ENCODE measurements at regions not wholly inside any gene's neighbourhood (a gene's known extent, or its start where the extent isn't known, plus 50 kb on each side); places are given as distances from the start of the nearest gene placed in this dataset.

DNA sequence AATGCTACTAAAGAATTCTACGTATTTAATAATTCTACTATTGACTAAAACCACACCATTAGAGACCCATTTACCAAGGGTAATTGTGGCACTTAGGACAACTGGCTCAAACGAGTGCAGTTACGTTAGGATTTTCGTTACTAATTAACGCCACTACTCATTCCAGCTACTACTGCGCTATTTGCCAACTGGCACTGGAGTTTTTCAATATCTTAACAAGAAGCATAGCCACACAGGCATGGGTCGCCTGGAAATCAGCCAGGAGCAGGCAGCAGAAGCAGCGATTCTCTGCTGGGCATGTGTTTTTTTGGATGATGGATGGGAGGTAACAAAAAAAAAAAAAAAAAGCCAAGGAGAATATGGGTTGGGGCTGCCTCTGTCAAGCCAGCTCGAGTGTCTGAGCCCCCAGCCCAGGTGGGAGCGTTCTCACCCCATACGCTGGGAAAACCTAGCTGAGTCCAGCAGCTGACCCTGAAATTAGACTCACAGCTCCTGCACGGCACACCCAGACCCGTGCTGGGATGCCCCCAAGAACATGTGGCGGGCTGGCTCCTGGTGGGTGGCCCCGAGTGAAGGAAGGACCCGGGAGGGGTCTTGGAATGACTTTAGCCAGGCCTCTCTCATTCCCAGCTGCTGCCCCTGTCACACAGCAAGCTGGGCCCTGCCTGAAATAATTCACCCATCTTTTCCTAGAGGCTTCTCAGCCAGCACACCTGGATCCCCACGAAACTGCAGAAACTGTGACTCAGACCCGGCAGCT lies 214.0 kb downstream of the BRD1 start:
- no peak for TF ChIP-seq SMC3 (IDR thresholded peaks at IDR 0.05; ENCODE audit: low read depth, low read length)
- TF ChIP-seq, protein P1, sequence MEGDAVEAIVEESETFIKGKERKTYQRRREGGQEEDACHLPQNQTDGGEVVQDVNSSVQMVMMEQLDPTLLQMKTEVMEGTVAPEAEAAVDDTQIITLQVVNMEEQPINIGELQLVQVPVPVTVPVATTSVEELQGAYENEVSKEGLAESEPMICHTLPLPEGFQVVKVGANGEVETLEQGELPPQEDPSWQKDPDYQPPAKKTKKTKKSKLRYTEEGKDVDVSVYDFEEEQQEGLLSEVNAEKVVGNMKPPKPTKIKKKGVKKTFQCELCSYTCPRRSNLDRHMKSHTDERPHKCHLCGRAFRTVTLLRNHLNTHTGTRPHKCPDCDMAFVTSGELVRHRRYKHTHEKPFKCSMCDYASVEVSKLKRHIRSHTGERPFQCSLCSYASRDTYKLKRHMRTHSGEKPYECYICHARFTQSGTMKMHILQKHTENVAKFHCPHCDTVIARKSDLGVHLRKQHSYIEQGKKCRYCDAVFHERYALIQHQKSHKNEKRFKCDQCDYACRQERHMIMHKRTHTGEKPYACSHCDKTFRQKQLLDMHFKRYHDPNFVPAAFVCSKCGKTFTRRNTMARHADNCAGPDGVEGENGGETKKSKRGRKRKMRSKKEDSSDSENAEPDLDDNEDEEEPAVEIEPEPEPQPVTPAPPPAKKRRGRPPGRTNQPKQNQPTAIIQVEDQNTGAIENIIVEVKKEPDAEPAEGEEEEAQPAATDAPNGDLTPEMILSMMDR (conservative IDR thresholded peaks at IDR 0.05; ENCODE audit: low read depth, low read length) = no peak
- TF ChIP-seq POLR2A (IDR thresholded peaks at IDR 0.05; ENCODE audit: low read depth, low read length) = no peak
- TF ChIP-seq RCOR1 (IDR thresholded peaks at IDR 0.05; ENCODE audit: insufficient replicate concordance, low read length) = no peak
- TF ChIP-seq BHLHE40 (IDR thresholded peaks at IDR 0.05; ENCODE audit: low read depth, low read length) = no peak
- TF ChIP-seq NFE2L2 (IDR thresholded peaks at IDR 0.05; ENCODE audit: low read depth, low read length) = no peak
- TF ChIP-seq RFX5 (IDR thresholded peaks at IDR 0.05; ENCODE audit: low read depth, low read length) = no peak

All from IMR-90 (cell line).